DMS114 treated with DMSO at 0.1 percent for 48 hours (cell line): ENCODE measurements at regions not wholly inside any gene's neighbourhood (a gene's known extent, or its start where the extent isn't known, plus 50 kb on each side); places are given as distances from the start of the nearest gene placed in this dataset.
"Not testable (repeated sequence)": the region's sequence is repeated elsewhere in the genome, so short reads cannot be mapped to it uniquely, and the experiment has no call there.

Source experiments
- DNase-seq: peaks from one replicate; lab custom pipeline; 2025; ENCODE audit not compliant: unreplicated experiment; lab: John Stamatoyannopoulos, UW

DNA sequence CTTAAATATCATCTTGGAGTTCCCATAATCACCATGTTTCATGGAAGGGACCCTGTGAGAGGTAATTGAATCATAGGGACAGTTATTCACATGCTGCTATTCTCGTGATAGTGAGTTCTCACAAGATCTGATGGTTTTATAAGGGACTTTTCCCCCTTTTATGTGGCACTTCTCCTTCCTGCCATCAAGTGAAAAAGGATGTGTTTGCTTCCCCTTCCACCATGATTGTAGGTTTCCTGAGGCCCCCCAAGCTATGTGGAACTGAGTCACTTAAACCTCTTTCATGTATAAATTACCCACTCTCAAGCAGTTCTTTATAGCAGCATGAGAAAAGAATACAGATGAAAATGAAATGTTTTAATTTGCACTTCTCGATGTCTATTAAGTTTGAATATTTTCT lies 112.0 kb downstream of the ZNF648 start:
- no peak for DNase-seq

DNA sequence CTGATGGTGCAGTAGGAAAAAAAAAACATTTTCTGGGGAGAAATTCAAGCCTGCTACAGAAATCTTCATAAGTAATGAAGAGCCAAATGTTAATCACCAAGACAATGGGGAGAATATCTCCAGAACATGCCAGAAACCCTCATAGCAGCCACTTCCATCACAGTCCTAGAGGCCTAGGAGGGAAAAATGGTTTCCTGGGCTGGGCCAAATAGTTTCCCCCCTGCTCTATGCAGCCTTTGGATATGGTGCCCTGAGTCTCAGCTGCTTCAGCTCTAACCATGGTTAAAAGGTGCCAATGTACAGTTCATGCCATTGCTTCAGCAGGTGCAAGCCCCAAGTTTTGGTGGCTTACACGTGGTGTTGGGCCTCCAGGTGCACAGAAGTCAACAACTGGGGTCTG lies 113.1 kb downstream of the ZNF648 start:
- DNase-seq = no peak

DNA sequence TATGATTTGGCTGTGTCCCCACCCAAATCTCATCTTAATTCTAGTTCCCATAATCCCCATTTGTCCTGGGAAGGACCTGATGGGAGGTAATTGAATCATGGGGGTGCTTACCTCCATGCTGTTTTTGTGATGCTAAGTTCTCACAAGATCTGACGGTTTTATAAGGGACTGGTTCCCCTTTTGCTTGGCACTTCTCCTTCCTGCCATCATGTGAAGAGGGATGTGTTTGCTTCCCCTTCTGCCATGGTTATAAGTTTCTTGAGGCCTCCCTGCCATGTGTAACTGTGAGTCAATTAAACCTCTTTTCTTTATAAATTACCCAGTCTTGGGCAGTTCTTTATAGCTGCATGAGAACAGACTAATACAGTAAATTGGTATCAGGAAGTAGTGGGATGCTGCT lies 114.1 kb downstream of the ZNF648 start:
- DNase-seq = no peak

DNA sequence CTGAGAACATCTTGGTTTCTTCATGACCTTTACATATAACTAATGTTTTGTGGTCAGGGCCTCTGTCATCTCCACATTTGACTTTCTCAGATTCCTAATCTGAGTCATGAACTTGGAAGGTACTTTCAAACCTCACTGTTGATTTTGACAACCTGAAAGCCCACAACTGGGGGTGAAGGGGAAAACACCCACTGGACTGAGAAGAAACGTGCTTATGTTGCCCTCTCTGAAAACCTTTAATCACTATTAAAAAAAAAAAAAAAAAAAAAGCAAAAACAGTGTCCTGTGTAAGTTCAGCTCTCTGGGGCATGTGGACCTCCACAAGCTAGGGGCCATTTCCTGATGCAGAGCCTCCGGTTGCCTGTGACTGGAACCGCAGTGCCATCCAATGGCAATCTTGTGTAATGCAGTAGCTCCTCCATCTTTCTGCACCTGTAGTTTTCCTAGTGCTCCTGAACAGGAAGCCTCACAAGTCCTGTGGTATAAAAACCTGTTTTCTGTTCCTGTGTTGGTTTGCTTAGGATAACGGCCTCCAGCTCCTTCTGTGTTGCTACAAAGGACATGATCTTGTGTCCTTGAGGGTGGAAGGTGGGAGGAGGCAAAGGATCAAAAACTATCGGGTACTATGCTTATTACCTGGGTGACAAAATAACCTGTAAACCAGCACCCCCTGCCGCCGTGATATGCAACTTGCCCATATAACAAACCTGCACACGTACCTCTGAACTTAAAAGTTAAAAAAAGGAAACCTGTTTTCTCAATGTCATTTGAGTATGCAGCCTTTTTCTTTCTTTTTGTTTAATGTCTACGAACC lies 124.5 kb downstream of the ZNF648 start:
- peak; percentile 61 for DNase-seq

DNA sequence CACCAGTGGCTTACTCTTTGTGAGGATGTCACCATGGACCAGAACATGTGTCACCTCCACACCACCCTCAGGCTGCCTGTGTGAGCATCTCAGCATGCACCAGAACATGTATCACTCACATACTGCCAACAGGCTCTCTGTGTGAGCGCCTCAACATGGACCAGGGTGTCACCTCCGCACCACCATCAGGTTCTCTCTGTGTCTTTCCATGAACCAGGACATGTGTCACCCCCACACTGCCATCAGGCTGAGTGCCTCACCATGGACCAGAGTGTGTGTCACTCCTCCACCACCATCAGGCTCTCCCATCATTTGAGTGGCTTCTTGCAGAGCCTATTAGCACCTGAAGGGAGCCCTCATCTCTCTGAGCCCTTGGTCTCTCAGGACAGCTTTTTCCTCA lies 125.2 kb downstream of the ZNF648 start:
- no peak for DNase-seq

DNA sequence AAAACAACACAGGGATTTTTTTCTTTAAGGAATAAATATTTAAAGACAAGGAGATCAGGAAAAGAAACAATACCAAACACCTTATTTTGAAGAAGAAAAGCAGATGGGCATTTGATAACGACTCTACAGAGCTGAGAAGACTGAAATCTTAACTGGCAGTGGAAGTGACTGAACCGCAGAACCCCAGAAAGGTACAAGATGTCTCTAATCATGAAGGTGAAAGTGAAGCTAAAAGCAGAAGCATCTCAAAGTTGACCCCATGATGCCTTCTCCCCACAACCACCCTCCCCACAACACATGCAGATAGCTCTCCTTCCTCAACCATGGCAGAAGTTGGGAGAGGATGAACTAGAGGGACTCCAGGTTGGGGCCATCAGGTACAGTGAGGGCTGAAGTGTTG lies 129.6 kb downstream of the ZNF648 start:
- no peak for DNase-seq

DNA sequence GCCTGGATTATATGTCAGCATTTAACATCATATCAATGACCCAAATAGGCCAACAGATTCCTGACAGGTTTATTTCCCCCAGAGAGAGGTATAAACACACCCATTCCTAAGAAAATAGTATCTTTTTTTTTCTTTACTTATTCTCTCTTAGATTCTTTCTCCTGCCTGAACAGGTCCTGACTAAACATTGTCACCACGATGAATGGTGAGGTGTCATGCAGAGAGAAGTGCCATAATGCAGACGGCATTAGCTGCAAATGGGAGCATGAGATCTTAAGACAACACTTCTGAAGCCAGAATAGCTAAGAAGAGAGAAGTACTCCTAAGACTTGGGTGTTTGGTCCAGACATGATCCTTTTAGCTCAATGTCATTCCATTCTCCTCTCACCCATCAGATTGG lies 131.3 kb downstream of the ZNF648 start:
- DNase-seq = no peak

DNA sequence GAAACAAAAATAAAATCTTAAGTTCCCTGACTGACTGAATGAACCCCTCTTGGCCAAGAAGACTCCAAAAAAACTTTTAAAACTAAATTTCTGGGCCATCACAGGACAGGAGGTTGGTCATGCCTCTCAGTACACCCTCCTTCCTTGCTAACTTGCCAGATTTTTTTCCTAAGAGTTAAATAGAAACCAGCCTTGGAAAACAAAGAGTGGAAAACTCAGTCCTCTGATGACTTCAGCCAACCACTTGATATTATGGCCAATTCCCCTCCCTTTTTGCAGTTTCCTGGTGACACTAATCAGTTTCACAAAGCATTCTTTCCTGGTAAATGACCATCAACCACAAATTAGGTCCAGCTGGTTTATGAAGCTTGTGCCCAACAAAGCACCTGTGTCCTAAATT lies 134.8 kb downstream of the ZNF648 start:
- DNase-seq = no peak

DNA sequence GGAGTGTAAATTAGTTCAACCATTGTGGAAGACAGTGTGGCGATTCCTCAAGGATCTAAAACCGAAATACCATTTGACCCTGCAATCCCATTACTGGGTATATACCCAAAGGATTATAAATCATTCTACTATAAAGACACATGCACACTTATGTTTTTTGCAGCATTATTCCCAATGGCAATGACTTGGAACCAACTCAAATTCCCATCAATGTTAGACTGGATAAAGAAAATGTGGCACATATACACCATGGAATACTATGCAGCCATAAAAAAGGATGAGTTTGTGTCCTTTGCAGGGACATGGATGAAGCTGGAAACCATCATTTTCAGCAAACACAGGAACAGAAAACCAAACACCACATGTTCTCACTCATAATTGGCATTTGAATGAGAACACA lies 137.5 kb downstream of the ZNF648 start:
- DNase-seq = not testable (repeated sequence)

DNA sequence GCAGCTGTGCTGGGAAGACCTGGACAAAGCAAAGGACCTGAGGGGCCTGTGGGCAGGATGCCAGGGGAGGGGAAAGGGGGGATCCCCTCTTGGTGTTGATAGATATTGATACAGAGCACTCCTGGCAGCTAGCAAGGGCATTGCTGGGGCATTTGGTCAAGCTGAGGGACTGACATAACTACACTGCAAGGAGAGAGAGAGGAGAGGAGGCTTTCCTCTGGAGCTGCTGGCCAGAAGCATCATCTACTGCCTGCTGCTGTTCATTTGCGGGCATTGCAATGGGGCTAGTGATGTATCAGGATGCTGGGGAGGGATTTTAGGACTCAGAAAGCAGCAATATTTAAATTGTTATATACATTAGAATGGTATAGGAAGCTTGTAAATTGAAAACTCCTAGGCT lies 142.0 kb downstream of the ZNF648 start:
- no peak for DNase-seq

DNA sequence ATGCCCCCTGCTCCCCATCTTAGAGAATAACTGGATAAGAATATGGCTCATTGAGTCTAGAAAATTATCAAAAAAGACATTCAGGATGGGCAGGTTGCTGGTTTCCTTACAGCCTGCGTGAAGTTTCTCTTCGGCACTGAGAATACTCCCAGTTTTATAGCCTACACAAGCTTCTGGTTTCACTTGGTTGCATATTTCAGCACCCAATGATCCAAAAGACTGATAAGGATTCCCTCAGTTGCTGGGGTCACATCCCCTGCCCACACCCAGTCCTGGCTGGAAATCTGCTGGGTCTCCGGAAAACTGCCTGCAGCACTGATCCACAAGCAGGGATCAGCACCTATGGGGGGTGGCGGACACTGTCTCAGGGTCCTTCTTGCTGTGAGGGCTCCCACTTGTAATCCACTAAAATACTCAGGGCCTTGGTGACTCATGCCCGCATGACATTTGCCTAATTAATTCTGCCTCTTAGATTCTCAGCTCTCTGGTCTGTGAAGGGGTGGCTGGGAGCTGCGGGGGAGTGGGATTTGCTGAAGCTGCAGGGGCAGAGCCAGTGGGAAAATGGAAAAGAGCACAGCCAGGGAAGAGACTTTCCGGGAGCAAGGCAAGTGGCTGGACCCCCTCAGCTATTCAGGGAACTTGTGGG lies 142.5 kb downstream of the ZNF648 start:
- no peak for DNase-seq

DNA sequence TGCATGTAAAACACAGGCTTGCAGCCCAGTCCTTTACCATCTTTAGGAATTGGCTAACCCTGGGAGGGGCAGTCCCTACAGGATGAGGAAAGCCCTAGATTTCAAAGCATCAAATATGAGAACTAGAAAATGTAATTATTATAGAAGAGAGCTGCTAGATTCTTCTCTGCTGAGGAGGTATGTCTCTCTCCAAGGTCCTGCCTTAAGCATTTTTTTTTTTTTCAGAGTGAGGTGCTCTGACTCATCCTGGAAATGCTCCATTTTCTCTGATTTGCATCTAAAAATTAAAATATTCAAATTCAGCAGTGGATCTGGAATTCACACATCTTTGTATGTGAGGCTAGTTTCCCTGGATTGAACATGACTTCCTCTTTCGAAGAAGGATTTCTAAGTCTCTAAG lies 149.8 kb downstream of the ZNF648 start:
- no peak for DNase-seq

DNA sequence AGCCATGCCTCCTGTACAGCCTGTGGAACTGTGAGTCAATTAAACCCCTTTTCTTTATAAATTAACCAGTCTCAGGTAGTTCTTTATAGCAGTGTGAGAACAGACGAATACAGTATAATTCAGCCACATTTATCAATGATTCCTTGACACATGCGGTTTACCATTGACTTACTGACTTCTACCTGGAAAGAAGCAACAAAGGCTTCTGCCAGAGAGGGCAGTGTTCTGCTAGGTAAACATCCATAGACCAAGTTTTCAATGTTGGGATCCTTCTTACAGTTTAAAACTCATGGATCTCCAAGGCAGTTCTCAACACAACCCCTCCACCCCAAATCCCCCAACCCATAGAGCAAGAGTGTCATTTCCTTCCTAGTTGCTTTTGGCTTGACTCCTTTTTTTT lies 150.6 kb downstream of the ZNF648 start:
- DNase-seq = no peak

DNA sequence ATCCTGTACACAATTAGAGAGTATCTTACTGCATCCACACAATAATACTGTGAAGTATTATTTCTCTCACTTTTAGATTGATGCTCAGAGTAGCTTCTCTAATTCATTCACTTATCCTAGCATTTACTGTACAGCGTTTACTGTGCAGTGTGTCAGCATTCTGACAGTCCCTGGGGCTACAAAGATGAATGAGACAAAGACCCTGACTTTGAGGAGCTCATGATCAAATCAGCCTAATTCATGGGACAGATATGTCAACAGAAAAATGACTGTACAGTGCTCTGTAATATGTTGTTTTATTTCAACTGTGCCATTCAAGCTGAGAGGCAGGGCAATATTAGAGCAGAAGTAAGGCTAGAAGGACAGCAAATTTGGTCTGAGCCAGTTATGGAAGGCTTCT lies 152.5 kb downstream of the ZNF648 start:
- DNase-seq = no peak

DNA sequence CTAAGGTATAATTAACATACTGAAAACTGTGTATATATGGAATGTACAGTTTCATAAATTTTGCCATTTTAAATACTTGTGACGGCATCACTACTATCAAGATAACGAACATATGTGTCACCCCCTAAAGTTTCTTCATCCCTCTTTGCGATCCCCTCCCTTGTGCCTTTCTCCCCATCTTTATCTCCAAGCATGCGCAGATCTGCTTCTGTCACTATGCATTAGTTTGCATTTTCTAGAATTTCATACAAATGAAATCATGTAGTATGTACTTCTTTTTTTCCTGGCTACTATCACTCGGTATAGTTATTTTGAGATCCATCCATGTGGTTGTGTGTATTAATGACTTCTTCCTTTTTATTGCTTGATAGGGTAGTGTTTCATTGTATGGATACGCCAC lies 154.9 kb downstream of the ZNF648 start:
- DNase-seq = no peak

DNA sequence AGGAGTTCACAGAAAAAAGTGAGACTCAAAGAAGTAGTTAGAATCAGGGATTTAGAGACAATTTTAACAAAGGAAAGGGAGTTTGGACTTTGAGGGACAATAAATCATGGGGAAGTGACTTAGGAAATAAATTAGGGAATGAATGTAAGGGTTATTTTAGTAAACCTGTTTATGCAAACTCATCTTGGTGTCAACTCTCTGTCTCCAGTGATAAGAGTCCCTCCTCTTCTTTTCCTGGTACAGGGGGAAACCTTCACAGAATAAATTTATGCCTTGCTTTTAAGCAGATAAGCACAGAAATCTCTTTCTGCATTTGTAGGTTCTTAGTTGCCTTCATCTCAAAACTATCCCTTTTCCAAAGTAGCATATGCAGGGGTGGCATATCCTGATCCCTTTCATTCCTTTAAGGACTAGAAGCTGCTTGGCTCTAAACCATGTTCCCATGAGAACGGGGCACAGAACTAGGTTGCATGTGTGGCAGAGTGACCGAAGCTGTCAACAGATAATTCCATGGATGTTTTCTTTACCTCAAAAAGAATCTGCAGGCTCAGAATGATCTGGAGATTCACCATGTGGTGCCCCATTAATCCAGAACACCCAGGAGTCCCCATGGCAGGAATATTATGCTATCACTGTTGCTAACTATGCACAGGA lies 155.4 kb downstream of the ZNF648 start:
- no peak for DNase-seq

DNA sequence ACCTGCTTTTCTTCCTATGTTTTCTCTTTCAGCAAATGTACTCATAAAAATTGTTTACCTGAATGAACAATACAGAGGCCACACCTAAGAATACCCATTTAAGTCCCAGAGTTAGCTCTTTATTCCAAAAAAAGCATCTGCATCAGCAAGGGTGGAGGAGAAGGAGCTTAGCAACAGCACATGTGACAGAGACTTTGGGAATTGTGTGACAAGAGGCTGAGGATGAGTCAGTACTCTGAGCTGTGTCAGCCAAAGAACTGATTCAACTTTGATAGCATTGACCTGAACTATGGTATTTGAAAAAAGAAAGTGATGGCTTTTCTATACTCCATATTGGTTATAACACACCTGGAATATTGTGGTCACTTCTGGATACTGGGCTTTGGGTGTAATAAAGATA lies 162.7 kb downstream of the ZNF648 start:
- DNase-seq = no peak

DNA sequence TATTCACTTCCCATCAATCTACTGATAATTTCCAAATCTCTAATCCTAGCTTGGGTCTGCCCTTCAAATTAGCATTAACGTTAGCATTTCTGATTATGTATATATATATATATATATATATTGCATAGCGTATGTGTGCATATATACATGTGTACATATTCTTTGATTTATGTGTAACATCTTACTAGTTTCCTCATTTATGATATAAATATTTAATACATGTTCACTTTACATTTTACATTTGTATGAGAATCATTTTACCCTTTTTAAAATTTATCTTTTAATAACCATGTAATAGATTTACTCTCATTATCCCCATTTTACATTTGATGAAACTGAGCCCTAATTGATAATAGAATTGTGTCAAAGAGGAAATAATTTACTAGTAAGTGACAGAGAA lies 164.7 kb downstream of the ZNF648 start:
- no peak for DNase-seq

DNA sequence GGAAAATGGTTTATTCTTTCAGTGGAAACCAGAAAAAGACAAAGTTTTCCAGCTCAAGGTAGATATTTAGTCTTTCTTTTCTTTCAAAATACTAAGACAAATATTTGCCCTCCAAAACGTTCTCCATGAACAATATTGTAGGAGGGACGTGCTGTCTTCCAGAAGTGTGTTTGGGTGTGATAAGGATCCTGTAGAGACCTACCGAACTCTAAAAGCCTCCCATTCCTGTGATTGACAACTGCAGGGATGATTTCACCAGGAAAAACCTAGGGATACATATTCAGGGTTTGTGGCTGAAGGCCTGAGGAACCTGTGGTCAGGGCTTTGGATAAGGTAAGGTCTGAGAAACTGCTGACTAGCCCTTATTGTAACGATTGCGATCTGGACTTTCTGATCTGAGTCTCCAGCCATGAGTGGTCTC lies 167.1 kb downstream of the ZNF648 start:
- no peak for DNase-seq

DNA sequence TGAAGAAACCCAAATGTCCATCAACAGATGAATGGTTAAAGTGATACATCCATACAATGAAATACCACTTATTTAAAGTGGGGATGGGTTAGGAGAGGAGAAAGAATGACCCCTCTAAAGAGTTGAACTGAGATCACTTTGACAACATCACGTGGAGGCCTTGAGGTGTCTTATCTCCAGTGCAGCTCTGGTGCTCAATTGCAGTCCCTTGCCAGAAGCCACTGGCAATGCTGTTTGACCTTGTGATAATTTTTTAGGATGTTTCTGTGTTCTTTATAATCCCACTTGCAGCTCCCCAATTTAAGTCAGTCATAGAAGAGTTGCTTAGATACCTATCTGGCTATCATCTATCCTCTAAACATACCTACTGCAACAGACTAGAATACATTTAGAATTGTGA lies 167.6 kb downstream of the ZNF648 start:
- DNase-seq = no peak

DNA sequence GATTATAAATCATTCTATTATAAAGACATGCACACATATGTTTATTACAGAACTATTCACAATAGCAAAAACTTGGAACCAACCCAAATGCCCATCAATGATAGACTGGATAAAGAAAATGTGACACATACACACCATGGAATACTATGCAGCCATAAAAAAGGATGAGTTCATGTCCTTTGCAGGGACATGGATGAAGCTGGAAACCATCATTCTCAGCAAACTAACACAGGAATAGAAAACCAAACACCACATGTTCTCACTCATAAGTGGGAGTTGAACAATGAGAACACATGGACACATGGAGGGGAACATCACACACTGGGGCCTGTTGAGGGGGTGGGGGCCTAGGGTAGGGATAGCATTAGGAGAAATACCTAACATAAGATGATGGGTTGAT lies 168.4 kb downstream of the ZNF648 start:
- not testable (repeated sequence) for DNase-seq

DNA sequence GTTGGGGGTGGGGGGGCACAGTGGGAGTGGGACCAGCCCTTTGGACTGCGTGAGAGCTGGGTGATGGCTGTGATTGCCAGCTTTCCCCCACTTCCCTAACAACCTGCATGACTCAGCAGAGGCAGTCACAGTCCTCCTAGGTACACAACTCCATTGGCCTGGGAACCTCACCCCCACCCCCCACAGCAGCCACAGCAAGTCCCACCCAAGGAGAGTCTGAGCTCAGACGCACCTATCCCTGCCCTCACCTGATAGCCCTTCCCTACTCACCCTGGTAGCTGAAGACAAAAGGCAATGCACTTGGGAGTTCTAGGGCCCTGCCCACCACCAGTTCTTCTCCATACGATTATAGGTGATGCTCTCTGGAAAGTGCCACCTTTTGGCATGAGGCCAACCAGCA lies 188.9 kb downstream of the ZNF648 start:
- DNase-seq = no peak
